NK-92 treated with Interleukin-12 subunit alpha and Interleukin-12 subunit beta, amount 100 ng/mL, for 24 hours (cell line): ENCODE measurements at regions not wholly inside any gene's neighbourhood (a gene's known extent, or its start where the extent isn't known, plus 50 kb on each side); places are given as distances from the start of the nearest gene placed in this dataset.
"Not testable (repeated sequence)": the region's sequence is repeated elsewhere in the genome, so short reads cannot be mapped to it uniquely, and the experiment has no call there.

Experiments used
- DNase-seq: peaks from one replicate; lab custom pipeline; 2025; lab: John Stamatoyannopoulos, UW

DNA sequence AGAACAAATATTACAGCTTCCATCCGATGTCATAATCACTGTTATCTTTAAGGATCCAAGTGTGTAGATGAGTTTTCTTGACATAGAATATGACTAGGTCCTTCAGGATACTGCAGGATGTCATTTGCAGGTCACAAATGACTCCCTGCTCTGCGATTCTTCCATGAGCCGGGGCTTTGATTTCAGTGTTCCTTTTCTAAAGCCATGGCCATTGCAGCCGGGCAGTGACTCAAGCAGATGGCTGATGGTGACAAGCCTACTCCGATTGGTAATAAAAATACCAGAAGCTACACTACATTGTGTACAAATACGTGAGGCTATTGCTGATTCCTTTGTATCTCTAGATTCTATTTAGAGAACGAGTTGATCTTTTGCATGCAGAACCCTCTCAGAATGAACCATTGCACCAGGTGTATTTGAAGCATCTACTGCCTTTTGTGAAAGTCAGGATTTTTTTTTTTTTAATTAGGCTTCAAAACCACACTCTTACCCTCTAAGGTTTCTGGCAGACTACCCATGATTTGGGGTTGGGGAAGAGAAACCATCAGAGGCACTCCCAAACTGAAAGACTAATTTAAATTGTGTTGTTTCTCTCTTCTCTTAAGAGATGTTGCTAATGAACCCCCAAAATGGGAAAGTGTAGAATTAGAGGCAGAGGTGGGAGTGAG lies 271.0 kb upstream of the ADRA1B start:
- no peak for DNase-seq

GRCh38 chr5:159650803-159651202 lies 265.5 kb upstream of the ADRA1B start:
- no peak for DNase-seq

GRCh38 chr5:159655757-159656409 lies 260.4 kb upstream of the ADRA1B start:
- no peak for DNase-seq

DNA sequence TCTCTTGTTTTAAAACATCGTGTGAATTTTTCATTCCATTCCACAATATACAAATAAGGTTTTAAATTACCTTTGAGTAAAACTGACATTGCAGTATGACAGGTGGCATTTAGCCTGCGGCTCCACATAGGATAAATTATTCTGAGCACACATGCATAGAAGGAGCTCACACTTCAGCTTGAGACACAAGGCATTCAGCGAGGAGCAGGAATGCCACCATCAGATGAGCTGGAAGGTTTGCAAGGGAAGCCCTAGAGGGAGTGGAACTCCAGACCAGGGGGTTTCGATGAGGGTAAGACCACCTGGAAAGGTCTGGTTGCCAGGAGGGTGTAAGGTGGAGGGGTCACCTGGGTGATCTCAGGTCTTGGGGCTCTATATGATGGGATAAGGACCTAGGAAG lies 259.0 kb upstream of the ADRA1B start:
- DNase-seq, result no peak

DNA sequence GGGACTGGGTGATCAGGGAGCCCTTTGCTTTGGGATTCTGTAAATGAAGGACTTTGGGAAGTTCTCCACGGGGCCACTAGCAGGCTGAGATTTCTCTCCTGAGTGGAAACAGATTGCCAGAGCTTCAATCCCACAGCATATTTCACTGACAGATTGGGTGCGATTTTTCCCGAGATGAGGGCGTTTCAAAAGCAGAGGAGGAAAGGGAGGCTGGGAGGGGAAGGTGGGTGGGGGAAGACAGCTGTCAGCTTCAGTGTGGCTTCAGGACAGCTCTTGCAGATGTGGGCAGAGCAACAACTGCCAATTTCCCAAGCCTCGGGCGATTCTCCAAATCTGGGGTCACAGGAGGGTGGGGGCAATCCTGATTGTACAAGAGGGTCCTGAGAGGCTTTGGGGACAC lies 258.5 kb upstream of the ADRA1B start:
- no peak for DNase-seq

- no peak for DNase-seq
Observed at GRCh38 chr5:159658266-159658925, 257.9 kb upstream of the ADRA1B start.

DNA sequence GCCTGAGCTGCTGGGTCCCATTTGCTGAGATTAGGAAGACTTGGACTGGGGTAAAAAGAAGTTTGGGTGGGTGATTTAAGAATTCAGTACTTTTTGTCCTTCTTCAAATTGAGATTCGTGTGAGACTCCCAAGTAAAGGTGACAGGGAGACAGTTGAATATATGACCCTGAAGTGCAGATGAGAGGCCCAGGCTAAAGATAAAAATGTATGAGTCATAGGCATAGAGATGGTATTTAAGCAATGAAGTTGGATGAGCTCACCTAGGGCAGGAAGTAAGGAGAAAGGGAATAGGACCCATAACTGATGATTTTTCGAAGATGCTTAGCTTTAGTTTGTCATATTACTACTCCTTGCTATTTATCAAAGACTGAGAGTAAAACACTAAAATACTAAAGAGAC lies 255.9 kb upstream of the ADRA1B start:
- no peak for DNase-seq

DNA sequence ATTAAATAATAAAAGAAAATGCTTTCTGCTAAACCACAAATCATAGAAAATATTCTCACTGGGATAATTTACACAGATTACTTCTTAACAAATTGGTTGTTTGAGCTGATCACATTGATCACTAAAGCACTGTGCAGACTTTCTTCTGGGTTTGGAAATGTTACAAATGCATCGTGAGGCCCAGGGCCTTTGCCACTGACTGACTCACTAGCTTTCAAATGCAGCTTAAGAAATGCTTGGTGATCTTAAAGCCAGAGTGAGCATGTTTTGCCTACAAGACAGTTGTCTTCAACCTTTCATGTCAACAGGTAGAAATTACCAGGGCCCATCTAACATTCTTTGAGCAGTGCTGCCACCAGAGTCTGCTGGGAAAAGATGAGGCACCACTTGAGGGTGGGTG lies 252.3 kb upstream of the ADRA1B start:
- no peak for DNase-seq

DNA sequence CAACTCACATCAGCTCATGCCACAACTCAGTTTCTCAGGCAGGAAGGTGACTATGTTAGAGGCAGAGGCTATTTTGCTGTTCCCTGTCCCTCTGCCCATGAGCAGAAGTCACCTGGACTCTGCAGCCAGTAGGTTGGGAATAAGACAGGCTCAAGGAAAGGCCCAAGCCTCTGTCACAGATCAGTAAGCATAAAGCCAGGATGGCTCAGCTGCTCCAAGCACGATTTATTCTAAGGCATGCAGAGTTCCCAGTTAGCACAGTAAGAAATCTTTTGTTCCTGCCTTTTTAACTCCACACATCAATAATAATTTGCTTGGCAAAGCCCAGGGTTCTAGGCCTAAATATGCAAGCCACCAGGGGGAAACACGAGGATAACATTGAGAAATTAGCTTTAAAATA lies 249.0 kb upstream of the ADRA1B start:
- no peak for DNase-seq

DNA sequence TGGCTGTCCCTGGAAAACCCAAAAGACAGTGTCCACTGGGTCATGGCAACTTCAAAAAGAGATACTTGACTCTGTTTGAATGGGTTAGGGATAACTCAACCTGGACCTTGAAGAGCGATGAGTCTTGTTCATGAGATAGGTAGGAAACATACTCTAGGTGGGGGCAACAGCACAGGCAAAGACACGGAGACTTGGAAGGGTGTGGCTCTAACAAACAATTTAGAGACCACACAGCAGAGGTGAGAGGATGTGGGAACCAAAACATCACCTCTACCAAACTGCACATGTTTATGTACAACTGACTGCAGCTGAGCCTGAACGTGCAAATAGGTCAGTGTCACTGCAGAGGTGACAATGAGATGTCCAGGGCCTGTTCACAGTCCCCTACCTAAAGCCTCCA lies 247.7 kb upstream of the ADRA1B start:
- no peak for DNase-seq

DNA sequence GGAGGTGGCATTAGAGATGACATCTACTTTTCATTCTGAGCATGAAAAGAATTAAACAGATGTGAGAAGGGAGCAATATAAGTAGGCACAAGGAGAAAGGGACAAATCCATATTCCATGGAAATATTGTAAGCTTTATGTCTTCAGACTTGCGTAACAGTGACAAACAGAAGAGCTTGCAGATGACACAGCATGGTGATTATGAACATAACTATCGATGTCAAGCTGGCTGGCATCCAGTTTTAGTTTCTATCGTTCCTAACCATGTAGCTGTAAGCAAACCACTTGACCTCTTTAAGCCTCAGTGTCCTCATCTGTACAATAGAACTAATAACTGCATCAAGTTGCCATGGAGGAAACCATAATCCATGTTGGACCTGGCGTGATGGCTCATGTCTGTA lies 246.7 kb upstream of the ADRA1B start:
- no peak for DNase-seq

- no peak for DNase-seq
Observed at GRCh38 chr5:159671886-159672285, 244.4 kb upstream of the ADRA1B start.

DNA sequence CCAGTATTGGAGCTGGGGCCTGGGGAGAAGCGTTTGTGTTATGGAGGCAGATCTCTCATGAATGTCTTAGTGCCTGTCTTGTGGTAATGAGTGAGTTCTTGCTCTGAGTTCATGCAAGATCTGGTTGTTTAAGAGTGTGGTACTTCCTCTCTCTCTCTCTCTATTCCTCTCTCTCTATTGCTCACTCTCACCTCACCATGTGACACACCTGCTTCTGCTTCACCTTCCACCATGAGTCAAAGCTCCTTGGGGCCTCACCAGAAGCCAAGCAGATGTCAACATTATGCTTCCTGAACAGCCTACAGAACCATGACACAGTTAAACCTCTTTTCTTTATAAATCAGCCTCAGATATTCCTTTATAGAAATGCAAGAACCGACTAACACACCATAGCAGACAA lies 242.7 kb upstream of the ADRA1B start:
- no peak for DNase-seq

GRCh38 chr5:159678657-159679392 lies 237.5 kb upstream of the ADRA1B start:
- no peak for DNase-seq

DNA sequence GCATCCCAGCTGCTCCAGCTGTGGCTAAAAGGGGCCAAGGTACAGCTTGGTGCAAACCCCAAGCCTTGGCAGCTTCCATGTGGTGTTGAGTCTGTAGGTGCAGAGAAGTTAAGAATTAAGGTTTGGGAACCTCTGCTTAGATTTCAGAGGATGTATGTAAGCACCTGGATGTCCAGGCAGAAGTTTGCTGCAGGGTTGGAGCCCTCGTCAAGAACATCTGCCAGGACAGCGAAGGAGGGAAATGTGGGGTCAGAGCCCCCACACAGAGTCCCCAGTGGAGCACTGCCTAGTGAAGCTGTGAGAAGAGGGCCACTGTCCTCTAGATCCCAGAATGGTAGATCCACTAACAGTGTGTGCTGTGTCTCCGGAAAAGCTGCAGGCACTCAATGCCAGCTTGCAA lies 236.2 kb upstream of the ADRA1B start:
- DNase-seq, result no peak

DNA sequence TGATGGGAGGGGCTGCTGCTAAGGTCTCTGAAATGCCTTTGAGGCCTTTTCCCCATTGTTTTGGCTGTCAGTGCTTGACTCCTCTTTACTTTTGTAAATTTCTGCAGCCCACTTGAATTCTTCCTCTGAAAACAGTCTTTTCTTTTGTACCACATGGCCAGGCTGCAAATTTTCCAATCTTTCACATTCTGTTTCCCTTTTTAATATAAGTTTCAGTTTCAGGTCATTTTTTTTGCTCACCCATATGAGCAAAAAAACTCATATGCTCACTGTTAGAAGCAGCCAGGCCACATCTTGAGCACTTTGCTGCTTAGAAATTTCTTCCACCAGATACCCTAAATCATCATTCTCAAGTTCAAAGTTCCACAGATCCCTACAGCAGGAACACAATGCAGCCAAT lies 234.6 kb upstream of the ADRA1B start:
- DNase-seq, result no peak

DNA sequence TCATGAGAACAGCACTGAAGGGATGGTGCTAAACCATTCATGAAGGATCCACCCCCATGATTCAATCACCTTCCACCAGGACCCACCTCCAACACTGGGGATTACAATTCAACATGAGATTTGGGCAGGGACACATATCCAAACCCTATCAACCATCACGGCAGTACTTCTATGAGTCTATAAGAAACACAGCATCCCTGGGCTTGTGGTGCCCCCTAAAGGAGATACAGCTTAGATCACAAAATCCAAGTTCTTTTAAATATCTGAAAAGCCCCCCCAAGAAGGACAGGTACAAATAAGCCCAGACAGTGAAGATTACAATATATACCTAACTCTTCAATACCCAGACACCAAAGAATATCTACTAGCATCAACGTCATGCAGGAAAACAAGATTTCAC lies 233.7 kb upstream of the ADRA1B start:
- no peak for DNase-seq

GRCh38 chr5:159687892-159688291 lies 228.4 kb upstream of the ADRA1B start:
- DNase-seq, result not testable (repeated sequence)

DNA sequence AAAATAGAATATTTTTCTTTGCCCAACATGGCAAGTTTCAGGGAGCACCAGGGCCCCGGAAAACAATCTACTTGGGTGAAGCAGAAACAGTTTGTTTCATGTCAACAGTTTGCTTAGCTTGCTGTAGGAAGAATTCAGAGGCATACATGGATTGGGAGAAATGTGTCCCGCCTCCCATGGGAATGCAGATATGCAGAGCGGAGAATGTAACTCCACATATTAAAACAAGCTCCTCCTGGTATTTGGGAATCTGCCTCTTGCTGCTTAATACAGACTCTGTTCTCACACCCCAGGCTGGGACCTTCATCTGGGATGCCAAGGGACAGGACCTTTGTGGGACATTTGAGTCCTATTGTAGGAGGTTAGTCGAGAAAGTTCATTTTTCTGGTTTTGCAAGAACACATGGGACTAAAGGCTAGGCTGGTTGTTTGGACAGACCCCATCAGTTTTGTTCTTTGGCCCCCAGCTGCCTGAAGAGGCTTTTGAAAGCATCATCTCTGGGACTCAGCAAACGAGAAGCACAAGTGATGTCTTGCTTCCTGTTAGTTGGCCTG lies 220.5 kb upstream of the ADRA1B start:
- DNase-seq, result no peak

GRCh38 chr5:159697530-159697929 lies 218.8 kb upstream of the ADRA1B start:
- DNase-seq, result no peak

DNA sequence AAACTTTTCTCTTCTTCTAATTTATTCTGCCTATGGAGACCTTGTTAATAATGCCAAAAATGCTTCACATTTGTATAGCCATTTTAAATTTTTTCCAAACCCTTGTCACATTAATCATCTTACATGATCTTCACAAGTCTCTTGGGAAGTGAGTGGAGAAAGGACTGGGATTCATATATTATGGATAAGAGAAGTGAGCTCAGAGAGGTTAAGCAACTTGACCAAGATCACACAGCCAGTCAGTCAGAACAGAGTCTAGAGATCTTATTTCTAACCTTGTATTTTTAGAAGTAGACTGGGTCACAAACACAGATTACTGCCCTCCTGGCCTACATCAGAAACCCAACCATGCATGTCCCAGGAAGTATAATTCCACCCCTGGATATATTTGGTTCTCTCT lies 218.0 kb upstream of the ADRA1B start:
- DNase-seq, result no peak

DNA sequence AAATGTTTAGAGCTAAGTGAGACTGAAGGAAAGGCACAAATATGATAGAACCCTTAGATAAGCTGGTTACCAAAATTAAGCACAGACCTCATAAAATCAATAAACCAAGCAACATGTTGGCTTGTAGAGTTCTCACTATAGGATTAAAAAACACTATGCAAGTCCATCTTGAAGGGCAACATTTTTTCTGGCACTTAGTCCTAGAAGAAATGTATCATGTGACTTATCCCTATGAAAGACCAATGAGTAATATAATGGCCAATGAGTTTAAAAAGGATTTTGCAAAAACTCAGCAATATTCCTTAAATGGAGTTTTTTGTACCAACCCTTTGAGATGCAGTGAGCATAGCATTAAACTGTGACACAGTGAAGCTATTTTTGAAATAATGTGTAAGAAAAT lies 216.3 kb upstream of the ADRA1B start:
- no peak for DNase-seq

- DNase-seq, result no peak
Observed at GRCh38 chr5:159702301-159702700, 214.0 kb upstream of the ADRA1B start.
